SU-DHL-6 (cell line): ENCODE measurements at regions not wholly inside any gene's neighbourhood (a gene's known extent, or its start where the extent isn't known, plus 50 kb on each side); places are given as distances from the start of the nearest gene placed in this dataset.

Experiments used
- H2AFZ ChIP-seq: fragments of 200-600 bp; sonication (generic); 2 replicates; pipeline ENCODE4 v1.6.1; 2014; ENCODE audit warnings: low read depth, mild to moderate bottlenecking, moderate library complexity, mixed read lengths, antibody characterized with exemption, low read length; ENCODE audit not compliant: severe bottlenecking
- H3F3A ChIP-seq: fragments of 200-600 bp; shearing (Covaris generic); 2 replicates; pipeline ENCODE4 v1.6.0; 2016; ENCODE audit warnings: antibody characterized with exemption, mild to moderate bottlenecking; ENCODE audit not compliant: insufficient read depth
- H3K27ac ChIP-seq: fragments of 200-600 bp; sonication (generic); 2 replicates; pipeline ENCODE4 v1.5.1; 2016; ENCODE audit warnings: low read depth, mild to moderate bottlenecking, low read length, moderate library complexity, mixed read lengths
- H3K27me3 ChIP-seq: fragments of 200-600 bp; sonication (generic), shearing (Covaris generic); 2 replicates; pipeline ENCODE4 v1.6.0; 2014; ENCODE audit warnings: mild to moderate bottlenecking, low read length
- H3K36me3 ChIP-seq: fragments of 200-600 bp; sonication (generic); 2 replicates; pipeline ENCODE4 v1.6.1; 2014; ENCODE audit warnings: mild to moderate bottlenecking, low read length, mixed read lengths
- H3K4me2 ChIP-seq: fragments of 300-600, 200-600 bp; shearing (Covaris generic), sonication (generic); 2 replicates; pipeline ENCODE4 v1.6.0; 2014; ENCODE audit warnings: low read length, low read depth, mild to moderate bottlenecking; ENCODE audit not compliant: poor library complexity, severe bottlenecking
- H3K4me3 ChIP-seq: fragments of 200-600 bp; sonication (generic); 2 replicates; pipeline ENCODE4 v1.5.1; 2014; ENCODE audit warnings: antibody characterized with exemption, low read length, mild to moderate bottlenecking, mixed read lengths; ENCODE audit not compliant: insufficient read depth, poor library complexity, severe bottlenecking
- H3K79me2 ChIP-seq: fragments of 200-600 bp; sonication (generic); 2 replicates; pipeline ENCODE4 v1.6.1; 2014; ENCODE audit warnings: mild to moderate bottlenecking, low read length, moderate library complexity; ENCODE audit not compliant: insufficient read depth
- H3K9ac ChIP-seq: fragments of 200-600 bp; sonication (generic); 2 replicates; pipeline ENCODE4 v1.7.0; 2014; ENCODE audit warnings: mild to moderate bottlenecking, low read length
- H3K9me2 ChIP-seq: fragments of 200-600 bp; sonication (generic); replicated peaks from 2 replicates; pipeline ENCODE4 v1.6.1; 2014; ENCODE audit warnings: low read length; ENCODE audit not compliant: insufficient read depth
- H3K9me3 ChIP-seq: fragments of 200-600 bp; sonication (generic); 2 replicates; pipeline ENCODE4 v1.6.1; 2014; ENCODE audit warnings: low read length, mixed read lengths; ENCODE audit not compliant: insufficient read depth
- H4K20me1 ChIP-seq: fragments of 200-600 bp; sonication (generic); 2 replicates; pipeline ENCODE4 v1.6.1; 2014; ENCODE audit warnings: low read depth, mild to moderate bottlenecking, antibody characterized with exemption, low read length, moderate library complexity, mixed read lengths
- EZH2phosphoT487 ChIP-seq: fragments of 200-600 bp; sonication (generic), shearing (Covaris generic); conservative IDR thresholded peaks from 2 replicates; pipeline ENCODE4 v1.6.1; 2018; ENCODE audit warnings: mild to moderate bottlenecking, antibody characterized with exemption, low read length, moderate library complexity, mixed read lengths
- TF ChIP-seq, protein P1 (sequence below): fragments of 200-600 bp; sonication (generic); IDR thresholded peaks from one replicate; pipeline ENCODE4 v1.5.1; 2017; ENCODE audit warnings: antibody characterized with exemption, mild to moderate bottlenecking, low read length, moderate library complexity; ENCODE audit not compliant: insufficient read depth, poor library complexity, severe bottlenecking

DNA sequence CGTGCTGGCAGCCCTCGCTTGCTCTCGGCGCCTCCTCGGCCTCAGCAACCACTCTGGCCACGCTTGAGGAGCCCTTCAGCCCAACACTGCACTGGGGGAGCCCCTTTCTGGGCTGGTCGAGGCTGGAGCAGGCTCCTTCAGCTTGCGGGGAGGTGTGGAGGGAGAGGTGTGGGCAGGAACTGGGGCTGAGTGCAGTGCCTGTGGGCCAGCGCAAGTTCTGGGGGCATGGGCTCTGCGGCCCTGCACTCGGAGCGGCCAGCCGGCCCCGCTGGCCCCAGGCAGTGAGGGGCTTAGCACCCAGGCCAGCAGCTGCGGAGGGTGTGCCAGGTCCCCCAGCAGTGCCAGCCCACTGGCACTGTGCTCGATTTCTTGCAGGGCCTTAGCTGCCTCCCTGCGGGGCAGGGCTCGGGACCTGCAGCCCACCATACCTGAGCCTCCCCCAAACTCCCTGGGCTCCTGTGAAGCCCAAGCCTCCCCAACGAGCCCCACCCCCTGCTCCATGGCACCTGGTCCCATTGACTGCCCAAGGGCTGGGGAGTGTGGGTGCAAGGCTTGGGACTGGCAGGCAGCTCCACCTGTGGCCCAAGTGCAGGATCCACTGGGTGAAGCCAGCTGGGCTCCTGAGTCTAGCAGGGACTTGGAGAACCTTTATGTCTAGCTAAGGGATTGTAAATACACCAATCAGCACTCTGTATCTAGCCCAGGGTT, 556.8 kb downstream of the GABRG1 start:
- Histone ChIP-seq H4K20me1 (no peaks in the 10 kb centered on the region), H3K36me3 (no peaks in the 10 kb centered on the region), H3K9me2 (no peaks in the 10 kb centered on the region), H2AFZ (no peak overlapping the region), H3K4me2 (no peak overlapping the region), H3F3A (no peaks in the 10 kb centered on the region), H3K27me3 (no peaks in the 10 kb centered on the region), H3K4me3 (no peak overlapping the region), H3K79me2 (no peaks in the 10 kb centered on the region), H3K9me3 (no peaks in the 10 kb centered on the region), H3K27ac (no peak overlapping the region), H3K9ac (no peak overlapping the region)
- TF ChIP-seq, protein P1, sequence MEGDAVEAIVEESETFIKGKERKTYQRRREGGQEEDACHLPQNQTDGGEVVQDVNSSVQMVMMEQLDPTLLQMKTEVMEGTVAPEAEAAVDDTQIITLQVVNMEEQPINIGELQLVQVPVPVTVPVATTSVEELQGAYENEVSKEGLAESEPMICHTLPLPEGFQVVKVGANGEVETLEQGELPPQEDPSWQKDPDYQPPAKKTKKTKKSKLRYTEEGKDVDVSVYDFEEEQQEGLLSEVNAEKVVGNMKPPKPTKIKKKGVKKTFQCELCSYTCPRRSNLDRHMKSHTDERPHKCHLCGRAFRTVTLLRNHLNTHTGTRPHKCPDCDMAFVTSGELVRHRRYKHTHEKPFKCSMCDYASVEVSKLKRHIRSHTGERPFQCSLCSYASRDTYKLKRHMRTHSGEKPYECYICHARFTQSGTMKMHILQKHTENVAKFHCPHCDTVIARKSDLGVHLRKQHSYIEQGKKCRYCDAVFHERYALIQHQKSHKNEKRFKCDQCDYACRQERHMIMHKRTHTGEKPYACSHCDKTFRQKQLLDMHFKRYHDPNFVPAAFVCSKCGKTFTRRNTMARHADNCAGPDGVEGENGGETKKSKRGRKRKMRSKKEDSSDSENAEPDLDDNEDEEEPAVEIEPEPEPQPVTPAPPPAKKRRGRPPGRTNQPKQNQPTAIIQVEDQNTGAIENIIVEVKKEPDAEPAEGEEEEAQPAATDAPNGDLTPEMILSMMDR, result no peak
- TF ChIP-seq EZH2phosphoT487, result no peak

DNA sequence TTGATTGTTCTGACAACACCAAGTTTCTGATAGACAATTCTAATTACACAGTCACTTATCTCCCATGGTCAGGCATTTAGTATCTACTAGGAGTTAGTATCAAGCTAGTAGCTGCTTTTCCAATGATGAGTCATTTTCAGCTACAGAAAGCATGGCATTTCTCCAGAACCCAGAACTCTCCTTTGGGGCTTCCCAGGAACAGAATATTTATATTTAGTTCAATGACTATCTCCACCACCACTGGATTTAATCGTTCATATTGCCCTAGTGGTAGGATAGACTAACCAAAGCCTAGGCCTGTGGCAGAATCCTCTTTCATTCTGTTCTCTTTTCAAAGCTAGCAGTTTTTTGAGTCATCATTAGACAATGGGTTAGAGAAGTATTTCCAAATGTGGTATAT, 569.4 kb downstream of the GABRG1 start:
- Histone ChIP-seq H3K9me2 (no peaks in the 10 kb centered on the region), H3K4me3 (no peak overlapping the region), H3K4me2 (no peak overlapping the region), H2AFZ (no peak overlapping the region), H3K27me3 (no peaks in the 10 kb centered on the region), H3K27ac (no peak overlapping the region), H4K20me1 (no peaks in the 10 kb centered on the region), H3F3A (no peaks in the 10 kb centered on the region), H3K9me3 (no peaks in the 10 kb centered on the region), H3K79me2 (no peaks in the 10 kb centered on the region), H3K36me3 (no peaks in the 10 kb centered on the region), H3K9ac (no peak overlapping the region)
- TF ChIP-seq, protein P1, result no peak
- no peak for TF ChIP-seq EZH2phosphoT487

DNA sequence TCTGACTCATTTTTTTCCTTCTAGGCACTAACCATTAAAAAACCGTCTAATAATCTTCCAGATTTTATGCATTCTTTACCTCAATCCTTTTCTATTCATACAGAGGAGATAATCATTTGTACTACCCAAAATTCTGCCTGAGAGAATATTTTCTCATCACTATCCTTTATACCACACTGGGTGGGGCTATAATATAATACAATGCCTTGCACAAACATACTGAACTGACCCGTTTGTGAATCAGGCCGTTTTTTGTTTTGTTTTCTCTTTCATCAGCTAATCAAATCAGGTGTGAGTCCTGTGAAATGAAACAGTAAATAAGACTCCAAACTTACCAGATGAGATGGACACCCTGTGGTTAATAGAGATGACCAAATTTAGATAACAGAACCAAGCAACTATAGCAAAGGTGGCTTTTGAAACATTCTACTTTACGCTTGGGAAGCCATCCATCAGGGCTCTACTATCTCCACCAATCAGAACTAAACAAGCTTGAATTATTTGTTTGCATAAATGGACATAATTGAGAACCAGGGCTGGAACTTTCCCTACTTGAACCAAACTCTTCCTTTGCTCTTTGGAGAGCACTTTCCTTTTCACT, 573.0 kb downstream of the GABRG1 start:
- H2AFZ ChIP-seq, result no peak overlapping the region
- H3K27me3 ChIP-seq, result no peaks in the 10 kb centered on the region
- no peak overlapping the region for H3K4me3 ChIP-seq
- TF ChIP-seq, protein P1, result no peak
- TF ChIP-seq EZH2phosphoT487, result no peak
- H3K9me3 ChIP-seq, result no peaks in the 10 kb centered on the region
- H3K4me2 ChIP-seq, result no peak overlapping the region
- H3K9me2 ChIP-seq, result no peaks in the 10 kb centered on the region
- no peak overlapping the region for H3K27ac ChIP-seq
- no peaks in the 10 kb centered on the region for H3F3A ChIP-seq
- no peak overlapping the region for H3K9ac ChIP-seq
- H3K36me3 ChIP-seq, result no peaks in the 10 kb centered on the region
- no peaks in the 10 kb centered on the region for H4K20me1 ChIP-seq
- H3K79me2 ChIP-seq, result no peaks in the 10 kb centered on the region
